GM18517 (cell line): ENCODE measurements at regions not wholly inside any gene's neighbourhood (a gene's known extent, or its start where the extent isn't known, plus 50 kb on each side); places are given as distances from the start of the nearest gene placed in this dataset.

Source experiments
- ATAC-seq: cut with Tn5 transposase; IDR thresholded peaks from one replicate; pipeline ENCODE4 v1.9.1; 2021; ENCODE audit warnings: mild to moderate bottlenecking, moderate library complexity; ENCODE audit not compliant: unreplicated experiment

GRCh38 chr15:38646716-38647115 is 82.1 kb upstream of the RASGRP1 start:
- no peak for ATAC-seq

GRCh38 chr15:38647683-38648082 is 83.1 kb upstream of the RASGRP1 start:
- no peak for ATAC-seq

GRCh38 chr15:38648121-38648843 is 83.7 kb upstream of the RASGRP1 start:
- ATAC-seq = no peak

GRCh38 chr15:38650384-38650783 is 85.8 kb upstream of the RASGRP1 start:
- no peak for ATAC-seq

- ATAC-seq = no peak
Observed at GRCh38 chr15:38650936-38651327, 86.3 kb upstream of the RASGRP1 start.

GRCh38 chr15:38651328-38652038 is 86.9 kb upstream of the RASGRP1 start:
- ATAC-seq = no peak

GRCh38 chr15:38652183-38652794 is 87.7 kb upstream of the RASGRP1 start:
- ATAC-seq = no peak

GRCh38 chr15:38652998-38653397 is 88.4 kb upstream of the RASGRP1 start:
- ATAC-seq = no peak

- ATAC-seq = no peak
Observed at GRCh38 chr15:38658431-38658830, 93.8 kb upstream of the RASGRP1 start.

- no peak for ATAC-seq
Observed at GRCh38 chr15:38660738-38661137, 96.1 kb upstream of the RASGRP1 start.

- ATAC-seq = no peak
Observed at GRCh38 chr15:38662033-38662802, 97.6 kb upstream of the RASGRP1 start.

- ATAC-seq = no peak
Observed at GRCh38 chr15:38662805-38663204, 98.2 kb upstream of the RASGRP1 start.

- no peak for ATAC-seq
Observed at GRCh38 chr15:38665586-38666305, 101.1 kb upstream of the RASGRP1 start.

GRCh38 chr15:38666865-38667510 is 102.4 kb upstream of the RASGRP1 start:
- no peak for ATAC-seq

GRCh38 chr15:38667890-38668850 is 103.6 kb upstream of the RASGRP1 start:
- ATAC-seq = no peak

GRCh38 chr15:38668898-38669391 is 104.3 kb upstream of the RASGRP1 start:
- ATAC-seq = no peak

GRCh38 chr15:38670128-38671005 is 105.8 kb upstream of the RASGRP1 start:
- ATAC-seq = peak; percentile 37

GRCh38 chr15:38671006-38671387 is 106.4 kb upstream of the RASGRP1 start:
- ATAC-seq = no peak
